ENCODE measurements at regions not wholly inside any gene's neighbourhood (a gene's known extent, or its start where the extent isn't known, plus 50 kb on each side); places are given as distances from the start of the nearest gene placed in this dataset.
"Not testable (repeated sequence)": the region's sequence is repeated elsewhere in the genome, so short reads cannot be mapped to it uniquely, and the experiment has no call there.

- DNase-seq: no peak
These were observed 464.4 kb upstream of the TUSC1 start for GRCh38 chr9:26142631-26143030.

- no peak for DNase-seq
These were observed 464.0 kb upstream of the TUSC1 start for GRCh38 chr9:26142201-26142600.

GRCh38 chr9:26133537-26133936 is 455.3 kb upstream of the TUSC1 start:
- DNase-seq: no peak

GRCh38 chr9:26132746-26133312 is 454.6 kb upstream of the TUSC1 start:
- no peak for DNase-seq

- DNase-seq: no peak
These were observed 453.6 kb upstream of the TUSC1 start for GRCh38 chr9:26131886-26132285.

GRCh38 chr9:26129217-26129616 is 451.0 kb upstream of the TUSC1 start:
- DNase-seq: no peak

- DNase-seq: no peak
These were observed 447.4 kb upstream of the TUSC1 start for GRCh38 chr9:26125693-26126092.

- DNase-seq: not testable (repeated sequence)
These were observed 437.8 kb upstream of the TUSC1 start for GRCh38 chr9:26116085-26116484.

GRCh38 chr9:26112724-26113123 is 434.5 kb upstream of the TUSC1 start:
- no peak for DNase-seq

GRCh38 chr9:26086396-26086795 is 408.2 kb upstream of the TUSC1 start:
- DNase-seq: no peak

- DNase-seq: no peak
These were observed 403.6 kb upstream of the TUSC1 start for GRCh38 chr9:26081847-26082246.

GRCh38 chr9:26078706-26079105 is 400.5 kb upstream of the TUSC1 start:
- no peak for DNase-seq

- no peak for DNase-seq
These were observed 399.6 kb upstream of the TUSC1 start for GRCh38 chr9:26077860-26078259.

- DNase-seq: no peak
These were observed 389.4 kb upstream of the TUSC1 start for GRCh38 chr9:26067608-26068007.

GRCh38 chr9:26066237-26066636 is 388.0 kb upstream of the TUSC1 start:
- peak; percentile 5 for DNase-seq

- no peak for DNase-seq
These were observed 383.8 kb upstream of the TUSC1 start for GRCh38 chr9:26061948-26062575.

GRCh38 chr9:26058111-26058895 is 380.1 kb upstream of the TUSC1 start:
- no peak for DNase-seq

- DNase-seq: no peak
These were observed 378.8 kb upstream of the TUSC1 start for GRCh38 chr9:26057050-26057449.

- DNase-seq: no peak
These were observed 376.6 kb upstream of the TUSC1 start for GRCh38 chr9:26054600-26055520.

GRCh38 chr9:26053954-26054353 is 375.7 kb upstream of the TUSC1 start:
- DNase-seq: no peak

GRCh38 chr9:26043431-26043830 is 365.2 kb upstream of the TUSC1 start:
- no peak for DNase-seq

- no peak for DNase-seq
These were observed 356.5 kb upstream of the TUSC1 start for GRCh38 chr9:26034786-26035185.

GRCh38 chr9:26033336-26033735 is 355.1 kb upstream of the TUSC1 start:
- DNase-seq: no peak

All from RPMI8226 (cell line).